ENCODE measurements at regions not wholly inside any gene's neighbourhood (a gene's known extent, or its start where the extent isn't known, plus 50 kb on each side); places are given as distances from the start of the nearest gene placed in this dataset.
"Not testable (repeated sequence)": the region's sequence is repeated elsewhere in the genome, so short reads cannot be mapped to it uniquely, and the experiment has no call there.

DNA sequence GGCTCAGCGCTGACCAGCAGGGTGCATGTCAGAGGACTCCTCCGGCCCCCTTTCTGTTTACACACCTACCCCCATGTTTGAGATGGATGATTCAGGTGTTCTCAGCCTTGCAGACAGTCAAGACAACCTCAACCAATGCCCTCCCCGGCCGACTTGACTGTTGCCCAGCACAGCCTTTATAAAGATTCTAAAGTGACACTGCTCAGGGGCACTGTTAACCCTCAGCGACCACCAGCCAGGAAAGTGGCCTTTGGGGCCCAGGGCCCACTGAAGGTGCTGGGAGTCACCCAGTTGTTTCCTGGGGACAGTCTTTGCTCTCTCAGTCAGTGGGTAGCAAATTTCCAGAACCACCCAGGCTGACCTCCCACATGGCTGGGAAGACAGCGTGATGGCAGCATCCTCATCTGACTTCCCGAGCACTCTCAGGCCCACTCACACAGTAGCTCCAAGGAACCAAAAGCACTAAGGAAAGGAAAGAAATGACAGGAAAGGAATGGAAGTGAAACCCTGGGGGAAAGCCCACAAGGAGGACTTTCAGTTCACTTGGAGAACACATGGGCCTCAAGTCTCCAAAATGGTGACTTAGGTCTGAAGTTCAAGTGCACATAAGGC is 128.4 kb downstream of the ASB7 start:
- DNase-seq, result no peak
- intact Hi-C loops (cut with DNase I; ENCODE audit: low total_unique reads), result no loop called here
- TF ChIP-seq, protein P1, sequence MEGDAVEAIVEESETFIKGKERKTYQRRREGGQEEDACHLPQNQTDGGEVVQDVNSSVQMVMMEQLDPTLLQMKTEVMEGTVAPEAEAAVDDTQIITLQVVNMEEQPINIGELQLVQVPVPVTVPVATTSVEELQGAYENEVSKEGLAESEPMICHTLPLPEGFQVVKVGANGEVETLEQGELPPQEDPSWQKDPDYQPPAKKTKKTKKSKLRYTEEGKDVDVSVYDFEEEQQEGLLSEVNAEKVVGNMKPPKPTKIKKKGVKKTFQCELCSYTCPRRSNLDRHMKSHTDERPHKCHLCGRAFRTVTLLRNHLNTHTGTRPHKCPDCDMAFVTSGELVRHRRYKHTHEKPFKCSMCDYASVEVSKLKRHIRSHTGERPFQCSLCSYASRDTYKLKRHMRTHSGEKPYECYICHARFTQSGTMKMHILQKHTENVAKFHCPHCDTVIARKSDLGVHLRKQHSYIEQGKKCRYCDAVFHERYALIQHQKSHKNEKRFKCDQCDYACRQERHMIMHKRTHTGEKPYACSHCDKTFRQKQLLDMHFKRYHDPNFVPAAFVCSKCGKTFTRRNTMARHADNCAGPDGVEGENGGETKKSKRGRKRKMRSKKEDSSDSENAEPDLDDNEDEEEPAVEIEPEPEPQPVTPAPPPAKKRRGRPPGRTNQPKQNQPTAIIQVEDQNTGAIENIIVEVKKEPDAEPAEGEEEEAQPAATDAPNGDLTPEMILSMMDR (IDR thresholded peaks at IDR 0.05), result no peak

DNA sequence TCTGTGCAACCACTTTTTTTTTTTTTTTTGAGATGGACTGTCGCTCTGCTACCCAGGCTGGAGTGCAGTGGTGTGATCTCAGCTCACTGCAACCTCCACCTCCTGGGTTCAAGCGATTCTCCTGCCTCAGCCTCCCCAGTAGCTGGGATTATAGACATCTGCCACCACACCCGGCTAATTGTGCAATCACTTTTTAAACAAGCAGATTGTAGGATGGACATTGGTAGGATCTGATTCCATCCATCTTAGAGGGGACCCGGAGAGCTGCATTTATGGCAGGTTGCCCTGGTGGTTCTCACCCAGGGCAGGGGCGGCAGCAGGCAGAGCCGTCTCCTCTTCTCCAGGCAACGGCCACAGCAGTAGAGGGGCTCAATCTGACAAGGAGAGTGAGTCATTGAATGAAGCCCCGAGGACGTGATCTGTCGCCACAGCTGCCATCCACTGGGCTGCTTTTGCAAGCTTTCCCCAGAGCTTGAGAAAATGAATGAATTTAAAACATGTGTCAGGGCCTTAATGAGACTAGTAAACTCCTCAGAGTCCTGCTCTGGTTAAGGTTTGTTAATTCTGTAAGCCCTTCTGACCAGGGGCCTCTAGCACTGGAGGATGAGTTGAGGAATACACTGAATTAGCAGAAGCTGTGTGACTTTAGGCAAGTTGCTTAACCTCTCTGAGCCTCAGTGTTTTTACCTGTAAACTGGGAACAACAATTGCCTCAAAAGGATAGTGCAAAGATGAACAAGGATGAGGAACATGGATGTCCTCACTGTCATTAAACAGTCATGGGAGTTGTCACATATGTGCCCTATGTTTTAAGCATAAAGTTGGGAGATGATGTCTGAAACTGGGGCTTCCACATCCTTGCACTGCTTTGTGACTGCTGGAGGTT is 129.1 kb downstream of the ASB7 start:
- peaks cover 0 to 20% (median 12%) of the 10 kb centered on the region in 4 donors for H3K4me1 ChIP-seq
- H3K27ac ChIP-seq, result no peak overlapping the region
- H3K9me3 ChIP-seq, result no peaks in the 10 kb centered on the region
- no peaks in the 10 kb centered on the region for H3K36me3 ChIP-seq
- no peaks in the 10 kb centered on the region for H3K27me3 ChIP-seq
- H3K4me3 ChIP-seq, result no peak overlapping the region
- TF ChIP-seq, protein P1 (IDR thresholded peaks at IDR 0.05), result no peak
- no peak for DNase-seq
- intact Hi-C loops (cut with DNase I; ENCODE audit: low total_unique reads), result no loop called here

More for the DNA sequence above, 128.4 kb downstream of the ASB7 start:
- H3K27me3 ChIP-seq, result no peaks in the 10 kb centered on the region
- H3K36me3 ChIP-seq, result no peaks in the 10 kb centered on the region
- peaks cover 0 to 20% (median 12%) of the 10 kb centered on the region in 4 donors for H3K4me1 ChIP-seq
- H3K4me3 ChIP-seq, result no peak overlapping the region
- H3K9me3 ChIP-seq, result no peaks in the 10 kb centered on the region
- no peak overlapping the region for H3K27ac ChIP-seq

- H3K27ac ChIP-seq, result no peak overlapping the region
- H3K36me3 ChIP-seq, result no peaks in the 10 kb centered on the region
- no peaks in the 10 kb centered on the region for H3K27me3 ChIP-seq
- TF ChIP-seq, protein P1 (IDR thresholded peaks at IDR 0.05), result no peak
- no peak for DNase-seq
- H3K9me3 ChIP-seq, result no peaks in the 10 kb centered on the region
- H3K4me3 ChIP-seq, result no peak overlapping the region
- intact Hi-C loops (cut with DNase I; ENCODE audit: low total_unique reads), result no loop called here
- H3K4me1 ChIP-seq, result peaks cover 0 to 20% (median 12%) of the 10 kb centered on the region in 4 donors
Measured at GRCh38 chr15:100732211-100733055, 130.0 kb downstream of the ASB7 start.

DNA sequence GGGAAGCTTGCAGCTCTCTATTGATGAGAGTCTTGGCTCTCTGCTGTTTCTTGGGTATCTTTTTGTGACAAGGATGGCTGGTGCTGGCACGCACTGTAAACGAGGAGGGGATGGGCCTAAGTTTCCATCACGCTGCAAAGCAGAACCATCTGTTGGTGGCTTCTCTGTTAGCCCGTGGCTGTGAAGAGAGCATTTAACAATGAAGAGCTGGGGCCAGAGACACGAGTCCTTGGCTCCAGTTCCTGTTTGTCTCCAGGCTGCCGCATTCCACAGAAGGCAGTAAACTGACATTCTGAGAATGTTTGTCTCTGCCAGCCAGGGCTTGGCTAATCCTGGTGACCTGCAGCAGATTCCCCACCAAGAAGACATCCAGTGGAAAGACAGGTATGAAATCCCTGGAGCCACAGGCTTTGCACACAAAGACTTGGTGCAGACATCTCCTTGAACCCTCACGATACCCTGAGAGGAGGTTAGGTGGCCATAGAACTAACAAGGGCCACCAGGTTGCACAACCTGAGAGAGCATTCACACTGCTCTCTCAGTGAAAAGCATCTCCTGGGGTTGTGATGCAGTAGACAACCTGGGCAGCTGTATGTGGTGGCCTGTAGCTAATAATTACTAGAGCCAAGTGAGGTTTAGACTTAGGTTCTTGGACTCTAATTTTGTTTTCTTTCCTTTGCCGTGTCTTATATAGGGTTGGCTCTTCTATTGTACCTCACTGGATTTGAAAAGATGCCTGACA is 130.9 kb downstream of the ASB7 start:
- Histone ChIP-seq H3K4me3 (no peak overlapping the region), H3K27me3 (no peaks in the 10 kb centered on the region), H3K4me1 (peaks cover 0 to 20% (median 12%) of the 10 kb centered on the region in 4 donors), H3K27ac (no peak overlapping the region), H3K9me3 (no peaks in the 10 kb centered on the region), H3K36me3 (no peaks in the 10 kb centered on the region)
- intact Hi-C loops (cut with DNase I; ENCODE audit: low total_unique reads), result no loop called here
- TF ChIP-seq, protein P1 (IDR thresholded peaks at IDR 0.05), result no peak
- no peak for DNase-seq

- H3K36me3 ChIP-seq; intact Hi-C loops (cut with DNase I; ENCODE audit: low total_unique reads); DNase-seq; H3K27me3 ChIP-seq; H3K9me3 ChIP-seq; H3K4me3 ChIP-seq; H3K27ac ChIP-seq: not testable (repeated sequence)
- H3K4me1 ChIP-seq, result peaks cover 0 to 20% (median 12%) of the 10 kb centered on the region in 4 donors
Measured at GRCh38 chr15:100733843-100734185, 131.4 kb downstream of the ASB7 start.
